Panc1 (cell line): ENCODE measurements at regions not wholly inside any gene's neighbourhood (a gene's known extent, or its start where the extent isn't known, plus 50 kb on each side); places are given as distances from the start of the nearest gene placed in this dataset.

Experiments
- ATAC-seq: fragments of 200-7000 bp; cut with Tn5 transposase; 2 replicates; pipeline ENCODE4 v1.9.1; 2020; ENCODE audit warnings: mild to moderate bottlenecking, moderate library complexity
- BruUV-seq: library from RNA; stranded (reverse); fragments of 400-500 nt; replicated peaks from 2 replicates; lab custom pipeline; 2021; lab: Mats Ljungman, UMichigan
- CTCF ChIA-PET: fragments of 300-600 bp; sonication (Branson Sonifier 250); formaldehyde crosslinking; loops from one replicate; lab custom pipeline; 2022; ENCODE audit warnings: antibody characterized with exemption; lab: Charles Lee
- POLR2A ChIA-PET: fragments of 300-600 bp; sonication (Branson Sonifier 250); formaldehyde crosslinking; loops from one replicate; lab custom pipeline; 2022; ENCODE audit warnings: antibody characterized with exemption; lab: Charles Lee
- DNase-seq: peaks from one replicate; pipeline ENCODE4 v3.0.0-alpha.2; 2010; ENCODE audit warnings: low read depth, low spot score
- H3K27ac ChIP-seq: 2 replicates; pipeline ENCODE4 v1.5.1; 2011; ENCODE audit warnings: mild to moderate bottlenecking, low read length, inconsistent platforms
- H3K27me3 ChIP-seq: fragments of 200-500 bp; sonication (Bioruptor generic); 2 replicates; pipeline ENCODE4 v1.6.0; 2014; ENCODE audit warnings: low read length, inconsistent platforms; ENCODE audit not compliant: control insufficient read depth, insufficient read depth
- H3K36me3 ChIP-seq: fragments of 200-500 bp; sonication (Bioruptor generic); 2 replicates; pipeline ENCODE4 v1.5.1; 2014; ENCODE audit warnings: inconsistent platforms, mild to moderate bottlenecking, low read length, moderate library complexity; ENCODE audit not compliant: control insufficient read depth, insufficient read depth
- H3K4me1 ChIP-seq: 2 replicates; pipeline ENCODE4 v1.5.1; 2011; ENCODE audit warnings: inconsistent platforms, mild to moderate bottlenecking, low read length, moderate library complexity; ENCODE audit not compliant: control insufficient read depth, insufficient read depth
- H3K4me3 ChIP-seq, 2 experiments: 2 replicates each; pipeline ENCODE4 v1.5.1; 2011 to 2012; ENCODE audit warnings: low read depth in 2 of 2, low read length in 2 of 2, mild to moderate bottlenecking in 2 of 2, inconsistent platforms in 1 of 2, moderate library complexity in 1 of 2
- H3K9me3 ChIP-seq: fragments of 200-500 bp; sonication (Bioruptor generic); 2 replicates; pipeline ENCODE4 v1.5.1; 2014; ENCODE audit warnings: low read depth, mild to moderate bottlenecking, inconsistent platforms, low read length, moderate library complexity; ENCODE audit not compliant: control insufficient read depth, insufficient read depth
- POLR2AphosphoS5 ChIP-seq: IDR thresholded peaks from 2 replicates; pipeline ENCODE4 v1.6.1; 2012; ENCODE audit warnings: mild to moderate bottlenecking, low read depth, low read length, moderate library complexity
- SIN3A ChIP-seq: IDR thresholded peaks from 2 replicates; pipeline ENCODE4 v1.6.1; 2012; ENCODE audit warnings: low read depth, mild to moderate bottlenecking, low read length, moderate library complexity, borderline replicate concordance; ENCODE audit not compliant: insufficient read depth
- TCF7L2 ChIP-seq: IDR thresholded peaks from 2 replicates; pipeline ENCODE4 v1.6.1; 2011; ENCODE audit warnings: mild to moderate bottlenecking, low read depth, low read length, inconsistent platforms
- in situ Hi-C: cut with HindIII; loops from 2 replicates; pipeline ENCODE4 v1.10.0; 2016; ENCODE audit warnings: low sequenced_read_pairs, low pct_unique_long_range_greater_than_20kb
- intact Hi-C: fragments of 100-400 bp; cut with micrococcal nuclease; formaldehyde crosslinking; loops from one replicate; pipeline ENCODE4 v1.10.0; 2022; ENCODE audit not compliant: unreplicated experiment
- TF ChIP-seq, protein P1 (sequence below), 2 experiments: IDR thresholded peaks; 2 replicates each; pipeline ENCODE4 v1.6.1; 2011 to 2012; ENCODE audit warnings: low read depth in 2 of 2, control low read depth in 1 of 2, low read length in 1 of 2, mild to moderate bottlenecking in 1 of 2, moderate library complexity in 1 of 2; ENCODE audit not compliant: insufficient read depth in 1 of 2
- TF ChIP-seq, protein P2 (sequence below): fragments of 450-650 bp; IDR thresholded peaks from 2 replicates; pipeline ENCODE4 v1.5.1; 2017; ENCODE audit warnings: mild to moderate bottlenecking

DNA sequence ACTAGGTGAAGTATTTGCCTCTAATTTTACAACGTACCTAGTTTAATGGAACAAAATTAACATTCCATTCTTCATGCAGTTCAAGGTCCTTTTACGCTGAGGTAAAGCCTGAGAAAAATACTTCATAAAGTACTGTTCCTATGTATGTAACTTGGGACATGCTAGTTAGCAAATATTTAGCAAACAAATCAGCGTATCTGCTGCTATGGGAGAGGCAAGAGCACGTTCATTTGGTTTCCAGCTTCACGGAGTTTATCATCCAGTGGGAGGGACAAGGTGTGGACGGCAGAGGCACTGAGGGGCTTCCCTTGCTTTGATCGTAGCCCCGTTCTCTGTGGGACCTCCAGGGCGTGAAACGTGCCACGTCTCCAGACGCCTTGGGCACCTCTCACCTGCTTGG lies 248.8 kb downstream of the IRS2 start:
- DNase-seq (no peak), ATAC-seq (no peak)
- no peaks in the 10 kb centered on the region for H3K4me1 ChIP-seq
- no peaks in the 10 kb centered on the region for H3K27me3 ChIP-seq
- intact Hi-C loops (no loop called here), in situ Hi-C loops (no loop called here)
- H3K27ac ChIP-seq, result no peak overlapping the region
- CTCF ChIA-PET, result interaction anchor here (0.7 kb wide), 1 partner anchor 35 kb away, joined by 3 read pairs; no protein-coding TSS in a partner anchor
- H3K36me3 ChIP-seq, result no peaks in the 10 kb centered on the region
- no peak overlapping the region for H3K4me3 ChIP-seq
- no TSS peak for BruUV-seq
- POLR2A ChIA-PET, result no interaction called here
- H3K9me3 ChIP-seq, result no peaks in the 10 kb centered on the region
- no peak for TF ChIP-seq SIN3A
- TF ChIP-seq, protein P1, sequence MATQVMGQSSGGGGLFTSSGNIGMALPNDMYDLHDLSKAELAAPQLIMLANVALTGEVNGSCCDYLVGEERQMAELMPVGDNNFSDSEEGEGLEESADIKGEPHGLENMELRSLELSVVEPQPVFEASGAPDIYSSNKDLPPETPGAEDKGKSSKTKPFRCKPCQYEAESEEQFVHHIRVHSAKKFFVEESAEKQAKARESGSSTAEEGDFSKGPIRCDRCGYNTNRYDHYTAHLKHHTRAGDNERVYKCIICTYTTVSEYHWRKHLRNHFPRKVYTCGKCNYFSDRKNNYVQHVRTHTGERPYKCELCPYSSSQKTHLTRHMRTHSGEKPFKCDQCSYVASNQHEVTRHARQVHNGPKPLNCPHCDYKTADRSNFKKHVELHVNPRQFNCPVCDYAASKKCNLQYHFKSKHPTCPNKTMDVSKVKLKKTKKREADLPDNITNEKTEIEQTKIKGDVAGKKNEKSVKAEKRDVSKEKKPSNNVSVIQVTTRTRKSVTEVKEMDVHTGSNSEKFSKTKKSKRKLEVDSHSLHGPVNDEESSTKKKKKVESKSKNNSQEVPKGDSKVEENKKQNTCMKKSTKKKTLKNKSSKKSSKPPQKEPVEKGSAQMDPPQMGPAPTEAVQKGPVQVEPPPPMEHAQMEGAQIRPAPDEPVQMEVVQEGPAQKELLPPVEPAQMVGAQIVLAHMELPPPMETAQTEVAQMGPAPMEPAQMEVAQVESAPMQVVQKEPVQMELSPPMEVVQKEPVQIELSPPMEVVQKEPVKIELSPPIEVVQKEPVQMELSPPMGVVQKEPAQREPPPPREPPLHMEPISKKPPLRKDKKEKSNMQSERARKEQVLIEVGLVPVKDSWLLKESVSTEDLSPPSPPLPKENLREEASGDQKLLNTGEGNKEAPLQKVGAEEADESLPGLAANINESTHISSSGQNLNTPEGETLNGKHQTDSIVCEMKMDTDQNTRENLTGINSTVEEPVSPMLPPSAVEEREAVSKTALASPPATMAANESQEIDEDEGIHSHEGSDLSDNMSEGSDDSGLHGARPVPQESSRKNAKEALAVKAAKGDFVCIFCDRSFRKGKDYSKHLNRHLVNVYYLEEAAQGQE (IDR thresholded peaks at IDR 0.05; ENCODE audit: insufficient read depth in 1 of 2, low read depth in 2 of 2, low read length in 1 of 2), result no peak

DNA sequence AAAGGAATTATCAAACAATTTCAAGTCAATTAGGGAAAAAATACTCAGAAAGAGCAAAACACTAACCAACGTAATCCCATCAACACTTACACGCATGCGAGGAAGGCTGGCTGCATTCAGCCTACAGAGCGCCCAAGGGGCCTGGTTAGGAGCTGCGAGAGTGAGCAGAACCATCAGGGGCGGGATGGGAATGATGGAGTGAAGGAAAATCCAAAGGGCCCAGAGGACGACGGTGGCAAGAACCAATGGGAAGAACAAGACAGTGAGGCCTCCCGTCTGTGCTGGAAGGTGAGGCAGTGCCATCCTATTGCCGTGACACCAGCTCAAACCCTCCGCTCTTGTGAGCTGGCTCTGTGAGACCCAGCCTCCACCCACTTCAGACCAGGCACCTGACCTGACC lies 253.0 kb downstream of the IRS2 start:
- Histone ChIP-seq H3K4me1 (no peaks in the 10 kb centered on the region), H3K4me3 (no peak overlapping the region), H3K27ac (no peak overlapping the region), H3K9me3 (no peaks in the 10 kb centered on the region), H3K36me3 (no peaks in the 10 kb centered on the region), H3K27me3 (no peaks in the 10 kb centered on the region)
- DNase-seq (no peak), ATAC-seq (no peak)
- in situ Hi-C loops, result no loop called here
- TF ChIP-seq SIN3A, result no peak
- TF ChIP-seq TCF7L2, result no peak
- TF ChIP-seq, protein P1 (IDR thresholded peaks at IDR 0.05; ENCODE audit: insufficient read depth in 1 of 2, low read depth in 2 of 2, low read length in 1 of 2), result no peak
- BruUV-seq, result no TSS peak
- CTCF ChIA-PET, result no interaction called here
- POLR2A ChIA-PET, result no interaction called here
- intact Hi-C loops, result no loop called here

DNA sequence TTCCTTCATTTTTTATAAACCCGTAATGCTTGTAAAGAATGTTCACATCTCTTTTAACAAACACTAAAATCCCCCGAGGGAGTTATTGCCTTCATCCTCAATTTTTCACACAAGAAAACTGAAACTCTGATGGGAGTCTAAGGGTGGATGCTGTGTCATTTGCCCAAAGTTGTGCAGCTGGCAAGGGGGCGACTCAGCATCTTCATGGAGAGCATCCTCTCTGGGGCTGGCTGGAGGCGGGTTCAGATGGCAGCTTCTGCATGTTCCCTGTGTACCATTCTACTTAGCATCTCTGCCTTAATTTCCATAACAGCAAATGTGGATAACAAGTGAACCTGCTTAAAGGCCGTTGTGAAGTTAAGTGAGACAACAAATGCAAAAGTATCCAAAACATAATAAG lies 256.4 kb downstream of the IRS2 start:
- CTCF ChIA-PET, result no interaction called here
- Histone ChIP-seq H3K4me1 (no peaks in the 10 kb centered on the region), H3K27me3 (no peaks in the 10 kb centered on the region), H3K36me3 (no peaks in the 10 kb centered on the region), H3K4me3 (no peak overlapping the region), H3K27ac (no peak overlapping the region), H3K9me3 (no peaks in the 10 kb centered on the region)
- POLR2A ChIA-PET, result no interaction called here
- no peak for TF ChIP-seq TCF7L2
- TF ChIP-seq, protein P2, sequence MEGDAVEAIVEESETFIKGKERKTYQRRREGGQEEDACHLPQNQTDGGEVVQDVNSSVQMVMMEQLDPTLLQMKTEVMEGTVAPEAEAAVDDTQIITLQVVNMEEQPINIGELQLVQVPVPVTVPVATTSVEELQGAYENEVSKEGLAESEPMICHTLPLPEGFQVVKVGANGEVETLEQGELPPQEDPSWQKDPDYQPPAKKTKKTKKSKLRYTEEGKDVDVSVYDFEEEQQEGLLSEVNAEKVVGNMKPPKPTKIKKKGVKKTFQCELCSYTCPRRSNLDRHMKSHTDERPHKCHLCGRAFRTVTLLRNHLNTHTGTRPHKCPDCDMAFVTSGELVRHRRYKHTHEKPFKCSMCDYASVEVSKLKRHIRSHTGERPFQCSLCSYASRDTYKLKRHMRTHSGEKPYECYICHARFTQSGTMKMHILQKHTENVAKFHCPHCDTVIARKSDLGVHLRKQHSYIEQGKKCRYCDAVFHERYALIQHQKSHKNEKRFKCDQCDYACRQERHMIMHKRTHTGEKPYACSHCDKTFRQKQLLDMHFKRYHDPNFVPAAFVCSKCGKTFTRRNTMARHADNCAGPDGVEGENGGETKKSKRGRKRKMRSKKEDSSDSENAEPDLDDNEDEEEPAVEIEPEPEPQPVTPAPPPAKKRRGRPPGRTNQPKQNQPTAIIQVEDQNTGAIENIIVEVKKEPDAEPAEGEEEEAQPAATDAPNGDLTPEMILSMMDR, result no peak
- TF ChIP-seq, protein P1 (IDR thresholded peaks at IDR 0.05; ENCODE audit: insufficient read depth in 1 of 2, low read depth in 2 of 2, low read length in 1 of 2), result no peak
- TF ChIP-seq SIN3A, result no peak
- TF ChIP-seq POLR2AphosphoS5, result no peak
- intact Hi-C loops (no loop called here), in situ Hi-C loops (no loop called here)
- DNase-seq, result no peak
- BruUV-seq, result no TSS peak
- ATAC-seq, result no peak
